ENCODE measurements at regions not wholly inside any gene's neighbourhood (a gene's known extent, or its start where the extent isn't known, plus 50 kb on each side); places are given as distances from the start of the nearest gene placed in this dataset.

DNA sequence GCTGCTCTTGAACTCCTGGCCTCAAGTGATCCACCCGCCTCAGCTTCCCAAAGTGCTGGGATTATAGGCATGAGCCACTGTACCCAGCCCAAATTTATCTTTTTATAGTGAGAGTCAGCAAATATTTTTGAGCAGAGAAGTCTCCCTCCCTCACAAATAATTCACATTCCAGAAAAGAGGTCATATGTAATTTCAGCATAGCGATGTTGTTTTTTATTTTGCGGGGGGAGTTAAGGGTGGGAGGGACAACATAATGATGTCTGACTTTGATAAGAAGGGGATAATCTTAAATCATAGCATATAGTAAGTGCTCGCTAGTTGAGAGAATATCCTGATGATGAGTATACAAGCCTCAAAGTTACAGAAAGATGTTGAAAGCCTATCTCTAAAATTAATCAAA is 1090.2 kb upstream of the ACVR2A start:
- no peak for DNase-seq (ENCODE audit: unreplicated experiment)
- BruUV-seq (replicated peaks), result no TSS peak
- ChIA-PET CTCF (no interaction called here), POLR2A (no interaction called here)
- no peak overlapping the region for H3K27ac Mint-ChIP-seq (ENCODE audit: low read depth, unreplicated experiment)
- H3K4me1 Mint-ChIP-seq (ENCODE audit: insufficient read depth, unreplicated experiment), result no peaks in the 10 kb centered on the region
- intact Hi-C loops (cut with micrococcal nuclease), result no loop called here
- peaks cover 4% of the 10 kb centered on the region for H3K36me3 Mint-ChIP-seq (ENCODE audit: insufficient read depth, unreplicated experiment)
- TF ChIP-seq, protein P1, sequence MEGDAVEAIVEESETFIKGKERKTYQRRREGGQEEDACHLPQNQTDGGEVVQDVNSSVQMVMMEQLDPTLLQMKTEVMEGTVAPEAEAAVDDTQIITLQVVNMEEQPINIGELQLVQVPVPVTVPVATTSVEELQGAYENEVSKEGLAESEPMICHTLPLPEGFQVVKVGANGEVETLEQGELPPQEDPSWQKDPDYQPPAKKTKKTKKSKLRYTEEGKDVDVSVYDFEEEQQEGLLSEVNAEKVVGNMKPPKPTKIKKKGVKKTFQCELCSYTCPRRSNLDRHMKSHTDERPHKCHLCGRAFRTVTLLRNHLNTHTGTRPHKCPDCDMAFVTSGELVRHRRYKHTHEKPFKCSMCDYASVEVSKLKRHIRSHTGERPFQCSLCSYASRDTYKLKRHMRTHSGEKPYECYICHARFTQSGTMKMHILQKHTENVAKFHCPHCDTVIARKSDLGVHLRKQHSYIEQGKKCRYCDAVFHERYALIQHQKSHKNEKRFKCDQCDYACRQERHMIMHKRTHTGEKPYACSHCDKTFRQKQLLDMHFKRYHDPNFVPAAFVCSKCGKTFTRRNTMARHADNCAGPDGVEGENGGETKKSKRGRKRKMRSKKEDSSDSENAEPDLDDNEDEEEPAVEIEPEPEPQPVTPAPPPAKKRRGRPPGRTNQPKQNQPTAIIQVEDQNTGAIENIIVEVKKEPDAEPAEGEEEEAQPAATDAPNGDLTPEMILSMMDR (IDR thresholded peaks at IDR 0.05; ENCODE audit: unreplicated experiment), result no peak
- H3K27me3 Mint-ChIP-seq (ENCODE audit: insufficient read depth, unreplicated experiment), result no peaks in the 10 kb centered on the region
- no peaks in the 10 kb centered on the region for H3K9me3 Mint-ChIP-seq (ENCODE audit: unreplicated experiment)
- no peak overlapping the region for H3K4me3 Mint-ChIP-seq (ENCODE audit: unreplicated experiment)

DNA sequence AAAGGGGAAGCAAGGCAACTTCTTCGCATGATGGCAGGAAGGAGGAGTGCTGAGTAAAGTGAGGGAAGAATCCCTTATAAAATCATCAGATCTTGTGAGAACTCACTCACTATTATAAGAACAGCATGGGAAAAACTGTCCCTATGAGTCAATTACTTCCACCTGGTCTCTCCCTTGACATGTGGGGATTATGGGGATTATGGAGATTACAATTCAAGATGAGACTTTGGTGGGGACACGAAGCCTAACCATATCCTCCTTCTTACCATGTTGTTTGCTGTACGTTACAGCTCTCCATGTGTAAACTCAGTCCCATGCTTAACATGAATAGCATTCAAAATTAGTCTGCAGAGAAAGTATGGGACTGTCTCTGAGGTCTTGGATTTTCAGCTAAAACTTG is 1096.8 kb upstream of the ACVR2A start:
- POLR2A ChIA-PET, result no interaction called here
- TF ChIP-seq, protein P1 (IDR thresholded peaks at IDR 0.05; ENCODE audit: unreplicated experiment), result no peak
- intact Hi-C loops (cut with micrococcal nuclease), result no loop called here
- H3K36me3 Mint-ChIP-seq (ENCODE audit: insufficient read depth, unreplicated experiment), result no peaks in the 10 kb centered on the region
- no peak overlapping the region for H3K4me3 Mint-ChIP-seq (ENCODE audit: unreplicated experiment)
- no TSS peak for BruUV-seq (replicated peaks)
- CTCF ChIA-PET, result no interaction called here
- DNase-seq (ENCODE audit: unreplicated experiment), result no peak
- no peaks in the 10 kb centered on the region for H3K4me1 Mint-ChIP-seq (ENCODE audit: insufficient read depth, unreplicated experiment)
- no peaks in the 10 kb centered on the region for H3K27me3 Mint-ChIP-seq (ENCODE audit: insufficient read depth, unreplicated experiment)
- no peak overlapping the region for H3K27ac Mint-ChIP-seq (ENCODE audit: low read depth, unreplicated experiment)
- no peaks in the 10 kb centered on the region for H3K9me3 Mint-ChIP-seq (ENCODE audit: unreplicated experiment)

DNA sequence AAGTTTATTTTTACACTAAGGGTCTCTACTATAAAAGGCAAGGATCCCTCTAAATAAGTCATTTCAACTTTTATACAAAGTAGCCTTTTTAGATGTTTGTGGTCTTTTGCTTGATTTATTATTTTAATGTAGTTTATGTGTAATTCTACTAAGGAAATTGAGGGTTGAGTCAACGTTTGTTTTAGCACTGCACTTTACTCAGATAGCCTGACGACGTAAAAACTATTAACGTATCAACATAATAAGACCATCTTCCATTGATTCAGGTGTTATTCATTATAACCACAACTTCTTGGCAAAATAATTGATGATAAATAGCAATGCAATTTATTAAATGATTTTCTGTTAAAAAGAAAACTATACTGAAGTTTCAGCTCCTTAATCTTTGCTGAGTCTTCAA is 1103.6 kb upstream of the ACVR2A start:
- TF ChIP-seq, protein P1 (IDR thresholded peaks at IDR 0.05; ENCODE audit: unreplicated experiment), result no peak
- BruUV-seq (replicated peaks), result no TSS peak
- CTCF ChIA-PET, result no interaction called here

DNA sequence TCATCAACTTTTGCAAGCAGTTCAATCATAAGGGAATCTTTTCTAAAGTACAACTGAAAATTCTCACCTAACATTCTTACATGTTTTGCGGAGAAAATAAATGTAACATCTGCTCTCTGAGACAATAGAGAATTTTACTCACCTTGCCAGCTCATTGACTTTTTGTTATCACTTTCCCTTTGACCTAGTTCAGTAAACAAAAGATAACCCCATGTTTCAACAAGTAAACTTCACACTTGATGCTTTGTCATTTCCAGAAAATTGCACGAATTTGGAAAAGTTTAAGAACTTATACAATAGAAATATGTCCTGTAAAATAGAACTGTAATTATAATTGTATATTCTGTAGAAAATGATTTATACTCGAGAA is 1110.0 kb upstream of the ACVR2A start:
- Mint-ChIP-seq H3K27ac (ENCODE audit: low read depth, unreplicated experiment) (no peak overlapping the region), H3K36me3 (ENCODE audit: insufficient read depth, unreplicated experiment) (no peaks in the 10 kb centered on the region), H3K9me3 (ENCODE audit: unreplicated experiment) (no peaks in the 10 kb centered on the region), H3K4me3 (ENCODE audit: unreplicated experiment) (no peak overlapping the region), H3K27me3 (ENCODE audit: insufficient read depth, unreplicated experiment) (no peaks in the 10 kb centered on the region), H3K4me1 (ENCODE audit: insufficient read depth, unreplicated experiment) (no peaks in the 10 kb centered on the region)
- POLR2A ChIA-PET, result interaction anchor here (0.7 kb wide), 1 partner anchor 172 kb away, joined by 4 read pairs; no protein-coding TSS in a partner anchor
- BruUV-seq (replicated peaks), result no TSS peak
- TF ChIP-seq, protein P1 (IDR thresholded peaks at IDR 0.05; ENCODE audit: unreplicated experiment), result no peak
- intact Hi-C loops (cut with micrococcal nuclease), result loop anchor here (1.0 to 10.0 kb wide), 5 partner anchors 192 to 1176 kb away; no protein-coding TSS in a partner anchor
- DNase-seq (ENCODE audit: unreplicated experiment), result no peak
- CTCF ChIA-PET, result interaction anchor here (2.7 kb wide), 1 partner anchor 1175 kb away, joined by 14 read pairs; no protein-coding TSS in a partner anchor

More for the DNA sequence above, 1103.6 kb upstream of the ACVR2A start:
- no peaks in the 10 kb centered on the region for H3K36me3 Mint-ChIP-seq (ENCODE audit: insufficient read depth, unreplicated experiment)
- H3K27ac Mint-ChIP-seq (ENCODE audit: low read depth, unreplicated experiment), result no peak overlapping the region
- POLR2A ChIA-PET, result no interaction called here
- no peak for DNase-seq (ENCODE audit: unreplicated experiment)
- H3K4me1 Mint-ChIP-seq (ENCODE audit: insufficient read depth, unreplicated experiment), result peaks cover 4% of the 10 kb centered on the region
- no peak overlapping the region for H3K4me3 Mint-ChIP-seq (ENCODE audit: unreplicated experiment)
- intact Hi-C loops (cut with micrococcal nuclease), result no loop called here
- no peaks in the 10 kb centered on the region for H3K9me3 Mint-ChIP-seq (ENCODE audit: unreplicated experiment)
- H3K27me3 Mint-ChIP-seq (ENCODE audit: insufficient read depth, unreplicated experiment), result no peaks in the 10 kb centered on the region

Data from MCF 10A (cell line).